OCI-LY3 (cell line): ENCODE measurements at regions not wholly inside any gene's neighbourhood (a gene's known extent, or its start where the extent isn't known, plus 50 kb on each side); places are given as distances from the start of the nearest gene placed in this dataset.

Experiments
- EZH2phosphoT487 ChIP-seq: fragments of 200-600 bp; shearing (Covaris generic); IDR thresholded peaks from 2 replicates; pipeline ENCODE4 v1.6.1; 2018; ENCODE audit warnings: antibody characterized with exemption, mixed run types, low read depth
- TF ChIP-seq, protein P1 (sequence below): fragments of 200-600, 300-600 bp; sonication (generic); IDR thresholded peaks from 2 replicates; pipeline ENCODE4 v1.5.1; 2014; ENCODE audit warnings: antibody characterized with exemption, low read length, low read depth

DNA sequence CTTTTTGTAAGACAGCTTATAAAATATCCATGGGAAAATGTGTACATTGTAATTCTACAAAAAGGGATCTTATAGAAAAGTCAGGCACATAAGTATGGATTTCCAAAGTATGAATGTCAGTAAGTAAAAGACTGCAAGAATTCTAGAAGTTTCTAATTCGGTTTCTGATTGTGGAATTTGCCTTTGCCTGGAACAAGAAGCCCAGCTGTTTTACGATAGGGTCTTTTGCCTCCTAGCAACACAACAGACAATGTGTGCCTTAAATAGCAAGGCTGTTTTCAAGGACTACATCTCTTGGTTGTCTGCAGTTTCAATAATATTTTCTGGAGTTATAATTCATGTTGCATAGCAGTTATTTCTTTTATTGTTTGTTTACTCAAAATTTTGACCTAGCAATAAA, 312.9 kb downstream of the MTX2 start:
- TF ChIP-seq, protein P1, sequence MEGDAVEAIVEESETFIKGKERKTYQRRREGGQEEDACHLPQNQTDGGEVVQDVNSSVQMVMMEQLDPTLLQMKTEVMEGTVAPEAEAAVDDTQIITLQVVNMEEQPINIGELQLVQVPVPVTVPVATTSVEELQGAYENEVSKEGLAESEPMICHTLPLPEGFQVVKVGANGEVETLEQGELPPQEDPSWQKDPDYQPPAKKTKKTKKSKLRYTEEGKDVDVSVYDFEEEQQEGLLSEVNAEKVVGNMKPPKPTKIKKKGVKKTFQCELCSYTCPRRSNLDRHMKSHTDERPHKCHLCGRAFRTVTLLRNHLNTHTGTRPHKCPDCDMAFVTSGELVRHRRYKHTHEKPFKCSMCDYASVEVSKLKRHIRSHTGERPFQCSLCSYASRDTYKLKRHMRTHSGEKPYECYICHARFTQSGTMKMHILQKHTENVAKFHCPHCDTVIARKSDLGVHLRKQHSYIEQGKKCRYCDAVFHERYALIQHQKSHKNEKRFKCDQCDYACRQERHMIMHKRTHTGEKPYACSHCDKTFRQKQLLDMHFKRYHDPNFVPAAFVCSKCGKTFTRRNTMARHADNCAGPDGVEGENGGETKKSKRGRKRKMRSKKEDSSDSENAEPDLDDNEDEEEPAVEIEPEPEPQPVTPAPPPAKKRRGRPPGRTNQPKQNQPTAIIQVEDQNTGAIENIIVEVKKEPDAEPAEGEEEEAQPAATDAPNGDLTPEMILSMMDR, result no peak
- TF ChIP-seq EZH2phosphoT487, result no peak
